ENCODE measurements at regions not wholly inside any gene's neighbourhood (a gene's known extent, or its start where the extent isn't known, plus 50 kb on each side); places are given as distances from the start of the nearest gene placed in this dataset.
"Not testable (repeated sequence)": the region's sequence is repeated elsewhere in the genome, so short reads cannot be mapped to it uniquely, and the experiment has no call there.

- Mint-ChIP-seq H3K4me1 (ENCODE audit: low read depth) (no peaks in the 10 kb centered on the region), H3K9me3 (peaks cover 39% of the 10 kb centered on the region), H3K4me3 (no peak overlapping the region), H3K27ac (no peak overlapping the region), H3K36me3 (ENCODE audit: low read depth) (no peaks in the 10 kb centered on the region; the same call in 1 of the 2 replicates), H3K27me3 (ENCODE audit: insufficient read depth) (no peaks in the 10 kb centered on the region)
- no peak for TF ChIP-seq CTCF (IDR thresholded peaks at IDR 0.05)
- DNase-seq, result no peak
Observed at GRCh38 chr10:117622471-117623184, 80.1 kb downstream of the EMX2 start.

- H3K4me3 Mint-ChIP-seq, result no peak overlapping the region
- no peak overlapping the region for H3K27ac Mint-ChIP-seq
- no peak for TF ChIP-seq CTCF (IDR thresholded peaks at IDR 0.05)
- DNase-seq, result no peak
- H3K36me3 Mint-ChIP-seq (ENCODE audit: low read depth), result no peaks in the 10 kb centered on the region
- peaks cover 31% of the 10 kb centered on the region for H3K9me3 Mint-ChIP-seq
- H3K4me1 Mint-ChIP-seq (ENCODE audit: low read depth), result no peaks in the 10 kb centered on the region
- H3K27me3 Mint-ChIP-seq (ENCODE audit: insufficient read depth), result no peaks in the 10 kb centered on the region
Observed at GRCh38 chr10:117626228-117626627, 83.7 kb downstream of the EMX2 start.

DNA sequence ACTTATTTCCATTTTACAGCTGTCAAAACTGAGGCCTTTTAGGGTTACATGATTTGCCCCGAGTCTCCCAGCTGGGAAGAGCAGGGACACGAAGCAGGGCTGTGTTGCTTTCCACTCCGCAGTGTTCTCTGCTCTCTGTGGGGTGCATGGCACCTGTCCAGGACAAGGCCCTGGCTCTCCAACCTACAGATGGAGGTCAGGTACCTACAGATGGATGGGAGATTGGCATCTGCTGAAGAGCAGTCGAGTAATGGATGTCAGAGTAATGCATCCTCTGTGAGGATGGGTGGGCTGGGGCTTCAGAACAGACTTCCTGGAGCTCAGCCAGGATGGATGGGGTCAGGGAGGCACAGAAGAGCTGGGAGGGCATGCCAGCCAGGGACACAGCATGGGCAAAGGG, 85.0 kb downstream of the EMX2 start:
- TF ChIP-seq CTCF (IDR thresholded peaks at IDR 0.05), result no peak
- Mint-ChIP-seq H3K9me3 (peaks cover 28% of the 10 kb centered on the region), H3K4me3 (no peak overlapping the region), H3K27ac (no peak overlapping the region), H3K36me3 (ENCODE audit: low read depth) (peaks cover 6% of the 10 kb centered on the region), H3K4me1 (ENCODE audit: low read depth) (no peaks in the 10 kb centered on the region), H3K27me3 (ENCODE audit: insufficient read depth) (no peaks in the 10 kb centered on the region)
- DNase-seq, result no peak

DNA sequence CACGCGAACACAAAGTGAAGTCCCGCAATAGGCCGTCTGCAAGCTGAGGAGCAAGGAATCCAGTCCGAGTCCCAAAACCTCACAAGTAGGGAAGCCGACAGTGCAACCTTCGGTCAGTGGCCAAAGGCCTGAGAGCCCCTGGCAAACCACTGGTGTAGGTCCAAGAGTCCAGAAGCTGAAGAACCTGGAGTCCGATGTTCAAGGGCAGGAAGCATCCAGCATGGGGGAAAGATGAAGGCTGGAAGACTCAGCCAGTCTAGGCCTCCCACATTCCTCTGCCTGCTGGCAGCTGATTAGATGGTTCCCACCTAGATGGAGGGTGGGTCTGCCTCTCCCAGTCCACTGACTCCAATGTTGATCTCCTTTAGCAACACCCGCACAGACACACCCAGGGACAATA, 87.2 kb downstream of the EMX2 start:
- H3K36me3 Mint-ChIP-seq (ENCODE audit: low read depth), result peaks cover 11% of the 10 kb centered on the region
- not testable (repeated sequence) for H3K27ac Mint-ChIP-seq, DNase-seq

DNA sequence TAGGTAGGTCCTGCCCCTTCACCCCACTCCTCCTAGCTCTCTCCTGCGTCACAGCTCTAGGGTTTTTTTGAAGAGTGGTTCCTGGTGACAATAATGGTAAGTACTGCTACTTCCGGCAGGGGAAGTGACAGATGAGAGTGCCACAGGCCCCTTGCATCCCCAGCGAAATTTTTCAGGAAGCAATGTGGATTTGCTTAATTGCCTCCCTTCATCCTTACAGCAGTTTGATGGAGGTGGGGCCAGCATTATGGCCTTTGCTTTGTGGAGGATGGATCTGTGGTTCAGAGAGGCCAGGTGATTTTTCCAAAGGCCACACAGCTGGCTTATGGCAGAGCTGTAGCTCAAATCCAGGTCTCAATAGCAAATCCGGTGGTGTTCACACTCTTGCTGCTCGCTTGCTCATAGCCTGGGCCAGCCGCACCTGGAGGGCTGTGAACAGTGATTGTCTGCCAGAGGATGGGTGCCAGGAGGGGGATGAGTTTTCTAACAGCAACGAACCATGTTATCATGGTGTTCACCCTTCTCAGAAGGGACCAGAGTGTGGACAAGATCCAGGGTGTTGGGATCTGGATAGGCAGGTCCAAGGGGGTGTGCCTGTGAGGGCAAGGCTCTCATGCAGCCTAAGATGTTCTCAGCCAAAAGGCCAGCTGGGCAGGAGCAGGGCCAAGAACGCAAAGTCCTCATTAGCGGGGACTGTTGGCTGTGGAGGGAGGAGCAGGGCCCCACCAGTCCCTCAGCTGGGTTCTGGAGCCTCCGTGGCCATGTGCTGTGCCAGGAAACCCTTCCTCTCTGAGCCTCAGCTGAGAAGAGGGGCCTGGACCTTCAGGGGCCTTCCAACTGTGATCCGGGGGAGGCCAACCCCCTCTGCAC, 89.0 kb downstream of the EMX2 start:
- H3K27me3 Mint-ChIP-seq (ENCODE audit: insufficient read depth), result no peaks in the 10 kb centered on the region
- DNase-seq, result no peak
- H3K4me1 Mint-ChIP-seq (ENCODE audit: low read depth), result no peaks in the 10 kb centered on the region
- H3K4me3 Mint-ChIP-seq, result no peak overlapping the region
- peaks cover 11% of the 10 kb centered on the region for H3K36me3 Mint-ChIP-seq (ENCODE audit: low read depth)
- no peak overlapping the region for H3K27ac Mint-ChIP-seq
- peaks cover 64% of the 10 kb centered on the region for H3K9me3 Mint-ChIP-seq
- no peak for TF ChIP-seq CTCF (IDR thresholded peaks at IDR 0.05)

More for the DNA sequence above, 87.2 kb downstream of the EMX2 start:
- H3K4me1 Mint-ChIP-seq (ENCODE audit: low read depth); H3K27me3 Mint-ChIP-seq (ENCODE audit: insufficient read depth); H3K4me3 Mint-ChIP-seq: not testable (repeated sequence)
- peaks cover 46% of the 10 kb centered on the region for H3K9me3 Mint-ChIP-seq

- Mint-ChIP-seq H3K9me3 (peaks cover 65% of the 10 kb centered on the region), H3K4me1 (ENCODE audit: low read depth) (no peaks in the 10 kb centered on the region), H3K27ac (no peak overlapping the region), H3K4me3 (no peak overlapping the region), H3K36me3 (ENCODE audit: low read depth) (peaks cover 11% of the 10 kb centered on the region), H3K27me3 (ENCODE audit: insufficient read depth) (no peaks in the 10 kb centered on the region)
- TF ChIP-seq CTCF (IDR thresholded peaks at IDR 0.05), result no peak
- no peak for DNase-seq
Observed at GRCh38 chr10:117632406-117632805, 89.9 kb downstream of the EMX2 start.

All from HFFc6 (cell line).